Head of caudate nucleus (tissue), 42 donors: ENCODE measurements at regions not wholly inside any gene's neighbourhood (a gene's known extent, or its start where the extent isn't known, plus 50 kb on each side); places are given as distances from the start of the nearest gene placed in this dataset.

ENCODE experiments used
- DNase-seq, 42 donors: peaks; one replicate each; pipeline versions ENCODE4 v3.0.0 to v3.0.0-alpha.2; 2020 to 2021; ENCODE audit warnings: mixed read lengths in 7 of 42
- intact Hi-C: fragments of 100-400 bp; cut with DNase I; formaldehyde crosslinking; loops from one replicate; pipeline ENCODE4 v1.15.0; 2022

DNA sequence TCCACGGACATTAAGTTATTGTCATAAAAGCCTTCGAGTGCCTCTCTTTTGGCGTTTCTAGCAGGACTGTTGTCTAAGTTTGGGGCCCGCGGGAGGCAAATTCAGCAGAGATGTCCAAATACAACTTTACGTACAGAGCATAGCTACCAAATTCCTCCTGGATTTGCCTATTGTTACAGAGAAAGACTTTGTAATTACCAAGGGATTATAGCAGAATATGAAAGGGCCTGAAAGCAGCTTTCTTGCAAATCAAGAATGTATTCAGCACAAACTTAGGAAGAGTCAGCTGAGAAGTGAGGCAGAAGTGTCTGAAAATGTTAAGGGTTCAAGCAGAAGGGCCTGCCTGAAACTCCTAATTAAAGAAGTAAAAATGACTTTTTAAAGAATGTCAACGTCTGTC lies 1053.5 kb upstream of the TENM3 start:
- DNase-seq, result no peak
- intact Hi-C loops, result no loop called here

DNA sequence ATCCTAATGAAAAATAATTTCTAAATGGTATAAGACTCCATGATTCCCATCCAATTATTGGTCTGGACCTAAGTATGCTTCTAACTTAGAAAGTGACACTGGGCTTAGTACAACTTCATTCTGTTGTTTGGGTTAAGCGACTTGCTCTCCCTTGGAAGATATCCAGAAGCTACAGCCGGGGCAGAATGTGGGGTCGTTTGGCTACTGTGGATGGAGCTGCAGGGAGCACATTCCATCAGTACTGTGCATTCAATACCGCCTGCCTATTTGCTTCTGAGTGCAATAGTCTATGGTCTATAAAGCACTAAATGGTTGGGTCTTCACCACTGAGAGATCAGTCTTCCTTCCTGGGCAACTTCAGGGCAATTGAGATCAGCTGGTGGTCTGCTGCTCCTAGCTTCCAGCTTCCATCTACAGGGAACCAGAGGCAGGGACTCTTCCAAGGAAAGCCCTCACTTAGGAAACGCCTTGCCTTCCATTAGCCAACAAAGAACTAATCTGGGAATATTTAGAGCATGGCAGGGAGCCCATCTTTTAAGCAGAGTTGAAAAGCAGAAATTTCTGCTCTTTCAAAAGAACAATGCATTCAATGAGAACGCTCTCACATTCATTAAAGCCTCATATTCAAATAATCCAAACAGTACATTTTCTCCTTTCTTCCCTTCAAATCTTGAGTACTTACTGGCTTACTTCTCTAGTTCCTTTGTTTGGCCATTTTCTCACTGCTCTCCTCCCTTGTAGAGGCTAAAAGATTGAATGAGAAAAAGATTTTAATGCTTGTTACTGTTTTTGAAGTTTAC lies 1049.9 kb upstream of the TENM3 start:
- no peak for DNase-seq
- intact Hi-C loops, result no loop called here

DNA sequence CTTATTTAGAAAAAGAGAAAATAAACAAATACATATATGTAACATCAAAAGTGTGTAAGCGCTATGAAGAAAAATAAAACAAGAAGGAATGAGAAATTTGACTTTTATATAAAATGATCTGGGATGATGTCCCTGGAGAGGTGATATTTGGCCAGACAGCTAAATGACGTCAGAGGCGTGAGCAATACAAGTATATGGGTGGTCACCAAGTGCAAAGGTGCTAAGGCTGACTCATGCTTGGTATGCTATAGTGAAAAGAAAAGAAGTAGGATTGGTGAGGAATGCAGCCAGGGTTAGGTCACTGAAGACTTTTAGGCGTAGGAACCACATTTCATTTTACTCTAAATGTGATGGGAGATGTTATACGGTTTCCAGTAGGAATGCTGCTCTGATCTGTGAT lies 1049.1 kb upstream of the TENM3 start:
- no peak for DNase-seq
- intact Hi-C loops, result no loop called here

DNA sequence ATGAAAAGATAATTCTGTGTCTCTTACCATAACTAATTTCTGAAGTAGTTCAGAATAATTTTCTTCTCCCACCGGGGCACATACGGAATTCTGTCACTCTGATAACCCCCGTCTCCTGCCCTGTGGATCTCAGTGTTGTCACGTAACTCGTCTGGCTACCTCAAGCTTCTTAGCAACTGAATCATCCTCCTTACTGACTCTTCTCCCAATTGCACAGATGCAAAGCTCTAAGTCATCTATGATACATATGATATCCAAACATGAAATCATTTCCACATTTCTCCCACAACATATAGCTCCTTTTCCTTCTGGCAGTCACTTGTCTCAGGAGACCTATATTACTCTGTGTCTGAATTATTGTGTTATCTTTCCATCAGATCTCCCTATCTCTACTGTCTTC lies 1043.1 kb upstream of the TENM3 start:
- DNase-seq, result no peak
- intact Hi-C loops, result no loop called here

DNA sequence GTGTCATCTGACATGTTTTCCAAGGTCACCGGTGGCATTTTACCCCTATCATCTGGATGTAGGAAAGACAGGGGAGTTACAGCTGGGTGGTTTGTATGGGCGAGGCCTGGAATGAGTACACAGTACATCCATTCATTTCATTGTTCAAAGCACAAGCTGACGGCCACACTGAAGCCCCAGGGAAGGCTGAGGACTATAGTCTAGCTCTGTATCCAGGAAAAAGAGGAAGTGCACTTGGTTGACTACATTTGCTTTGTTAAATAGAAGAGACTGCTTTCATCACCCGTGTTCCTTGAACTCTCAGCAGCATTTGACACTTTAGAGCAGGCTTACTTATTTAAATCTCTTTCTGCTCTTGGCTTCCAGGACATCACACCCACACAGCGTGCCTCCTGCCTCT lies 1041.0 kb upstream of the TENM3 start:
- intact Hi-C loops, result no loop called here
- DNase-seq, result peak in 1 of 42 donors; percentile 32

DNA sequence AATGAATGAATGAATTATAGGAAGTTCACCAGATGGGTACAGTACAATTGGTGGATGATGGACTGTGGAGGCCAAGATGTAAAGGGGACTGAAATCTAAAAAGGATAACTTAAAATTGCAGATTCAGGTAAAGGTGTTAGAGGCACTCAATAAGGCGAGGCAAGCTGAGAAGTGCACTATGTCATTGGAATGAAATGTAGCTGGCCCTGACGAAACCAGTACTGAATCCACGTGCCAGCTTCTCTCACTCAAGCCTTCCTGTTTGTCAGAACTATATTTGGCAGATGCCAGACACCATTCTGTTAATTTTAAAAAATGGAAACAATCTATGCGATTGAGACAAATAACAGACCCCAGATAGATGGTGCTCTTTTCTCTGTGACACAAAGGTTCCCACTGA lies 1039.1 kb upstream of the TENM3 start:
- intact Hi-C loops, result no loop called here
- DNase-seq, result no peak

DNA sequence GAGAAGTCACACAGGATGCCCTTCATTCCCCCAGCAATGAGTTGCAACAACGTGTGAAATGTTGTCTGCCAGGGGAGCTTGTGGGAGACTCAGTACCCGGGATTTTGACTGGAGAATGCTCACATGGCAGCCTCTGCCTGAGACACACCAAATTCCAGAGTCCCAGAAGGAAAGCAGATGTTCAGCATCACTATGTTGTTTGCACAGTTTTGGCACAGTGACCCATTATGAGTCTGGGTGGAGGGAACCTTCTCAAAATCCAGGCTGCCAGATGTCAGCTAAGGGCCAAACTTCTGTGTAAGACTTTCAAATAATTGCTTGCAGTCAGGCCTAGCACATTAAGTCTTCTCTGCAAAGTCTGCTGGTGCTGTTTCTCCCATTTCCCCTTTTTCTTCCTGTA lies 1029.7 kb upstream of the TENM3 start:
- intact Hi-C loops, result no loop called here
- DNase-seq, result no peak

DNA sequence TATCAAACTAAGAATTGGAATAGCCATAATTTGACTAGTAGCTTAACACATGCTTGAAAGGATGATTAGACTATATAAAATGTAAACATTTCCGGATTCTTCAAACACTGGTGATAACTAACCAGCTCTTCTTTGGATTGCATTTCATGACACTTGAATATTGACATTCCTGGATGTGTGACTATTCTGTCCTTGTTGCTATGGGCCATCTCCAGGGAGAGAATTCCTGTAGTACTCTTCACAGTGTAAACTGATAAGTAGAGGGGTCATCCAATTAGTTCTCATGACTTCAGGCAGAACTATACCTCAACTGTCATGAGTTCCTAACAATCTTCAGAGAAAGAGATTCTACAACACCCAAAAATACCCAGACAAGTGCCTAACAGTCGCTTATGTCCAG lies 1026.7 kb upstream of the TENM3 start:
- DNase-seq, result no peak
- intact Hi-C loops, result no loop called here

DNA sequence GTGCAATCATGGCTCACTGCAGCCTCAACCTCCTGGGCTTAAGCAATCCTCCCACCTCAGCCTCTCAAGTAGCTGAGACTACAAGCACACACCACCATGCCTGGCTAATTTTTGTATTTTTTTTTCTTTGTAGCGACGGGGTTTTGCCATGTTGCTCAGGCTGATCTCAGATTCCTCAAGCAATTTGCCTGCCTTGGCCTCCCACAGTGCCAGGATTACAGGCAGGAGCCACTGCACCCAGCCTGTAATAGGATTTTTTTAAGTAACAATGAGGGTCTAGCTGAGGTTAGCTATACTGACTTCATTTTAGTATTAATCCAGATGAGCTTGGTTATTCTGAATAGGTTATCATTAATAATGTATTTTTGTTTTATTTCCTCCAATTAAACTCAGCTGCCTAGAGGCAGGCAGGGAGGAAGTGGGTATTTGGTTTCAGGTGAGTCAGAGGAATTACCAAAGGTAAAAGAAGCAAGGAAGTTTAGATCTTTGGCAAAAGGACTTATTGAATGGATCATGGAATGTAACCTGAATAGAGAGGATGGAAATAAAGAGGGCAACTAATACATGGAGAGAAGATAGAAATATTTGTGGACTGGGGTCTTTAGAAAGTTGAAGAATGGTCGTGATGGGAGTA lies 1023.3 kb upstream of the TENM3 start:
- no peak for DNase-seq
- intact Hi-C loops, result no loop called here

DNA sequence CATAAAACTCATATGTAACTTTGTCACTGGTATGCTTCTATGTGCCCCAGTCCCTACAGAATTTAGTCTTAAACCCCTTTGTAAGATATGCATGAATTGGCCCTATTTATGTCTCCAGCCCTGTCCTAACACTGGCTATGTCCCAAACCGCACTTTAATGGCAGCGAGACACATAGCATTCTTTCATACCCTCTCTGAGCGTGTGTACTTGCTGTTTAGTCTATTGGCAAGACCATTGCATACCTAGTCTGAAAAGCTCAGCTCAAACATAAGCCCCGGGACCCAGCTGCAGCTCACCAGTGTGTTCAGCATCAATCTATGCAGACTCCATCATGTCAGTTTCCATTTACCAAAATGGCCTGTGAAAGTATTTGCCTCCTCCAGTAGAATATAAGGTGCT lies 1018.4 kb upstream of the TENM3 start:
- intact Hi-C loops, result no loop called here
- DNase-seq, result no peak

DNA sequence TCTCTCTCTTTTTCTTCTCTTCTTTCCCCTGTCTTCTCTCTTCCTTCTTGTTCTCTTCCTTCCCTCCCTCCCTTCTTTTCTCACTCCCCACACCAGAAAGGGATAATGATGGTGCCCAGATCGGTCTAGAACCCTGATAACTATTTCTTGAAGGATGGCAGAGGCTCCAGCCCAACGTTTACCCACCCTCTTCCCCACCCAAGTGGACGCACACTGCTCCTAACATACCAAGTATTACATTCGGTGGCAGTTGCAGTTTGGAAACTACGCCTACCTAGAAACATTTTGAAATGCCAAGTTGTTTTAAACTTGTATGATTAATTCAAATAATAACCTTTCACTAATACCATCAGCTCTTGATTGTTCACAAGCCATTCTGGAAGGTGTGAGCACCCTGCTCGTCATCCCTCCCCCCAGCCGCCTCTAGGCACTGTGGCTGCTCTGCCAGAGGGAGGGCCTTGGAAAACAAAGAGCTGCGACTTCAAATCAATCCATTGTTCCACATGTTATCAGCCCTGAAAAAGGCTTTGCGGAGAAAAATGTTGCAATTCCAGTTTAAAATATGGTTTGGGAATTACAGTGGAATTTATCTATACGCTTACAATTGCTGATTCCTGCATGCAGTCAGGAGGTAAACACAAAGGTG lies 1017.5 kb upstream of the TENM3 start:
- intact Hi-C loops, result no loop called here
- DNase-seq, result peak in 12 of 42 donors; percentile 7 to 51 (median 18)

DNA sequence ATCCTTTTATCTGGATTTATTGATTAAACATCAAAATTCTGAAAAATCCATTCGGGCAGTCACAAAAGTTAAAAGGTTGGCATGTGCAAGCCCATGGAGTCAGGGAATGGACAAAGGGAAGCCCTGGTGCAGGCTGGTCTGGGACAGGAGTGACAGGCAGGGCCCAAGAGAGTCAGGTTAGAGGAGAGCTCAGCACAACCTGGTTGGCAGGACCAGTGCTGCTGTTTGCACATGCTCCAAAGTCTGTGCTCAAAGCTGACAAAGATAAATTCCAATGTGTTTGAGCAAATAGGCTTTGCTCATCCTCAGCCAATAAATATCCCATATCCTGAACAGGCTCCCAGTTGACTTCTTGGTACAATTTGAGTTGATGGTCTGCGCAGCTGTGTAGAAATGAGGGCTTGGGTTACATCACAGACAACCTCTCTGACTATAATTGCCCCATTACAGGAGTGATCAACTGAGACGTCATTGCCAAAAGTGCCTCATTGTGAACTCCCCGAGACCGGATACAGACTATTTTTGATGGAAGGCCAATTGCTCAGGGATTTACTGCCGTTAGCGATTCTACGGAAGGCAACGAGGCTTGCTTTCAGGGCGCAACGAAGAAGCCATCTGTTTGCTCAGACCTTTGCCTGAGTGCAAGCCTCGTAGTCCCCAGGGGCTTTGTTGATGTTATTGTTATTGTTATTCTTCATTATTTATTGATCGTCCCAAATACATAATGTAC lies 1008.1 kb upstream of the TENM3 start:
- DNase-seq, result no peak
- intact Hi-C loops, result no loop called here

DNA sequence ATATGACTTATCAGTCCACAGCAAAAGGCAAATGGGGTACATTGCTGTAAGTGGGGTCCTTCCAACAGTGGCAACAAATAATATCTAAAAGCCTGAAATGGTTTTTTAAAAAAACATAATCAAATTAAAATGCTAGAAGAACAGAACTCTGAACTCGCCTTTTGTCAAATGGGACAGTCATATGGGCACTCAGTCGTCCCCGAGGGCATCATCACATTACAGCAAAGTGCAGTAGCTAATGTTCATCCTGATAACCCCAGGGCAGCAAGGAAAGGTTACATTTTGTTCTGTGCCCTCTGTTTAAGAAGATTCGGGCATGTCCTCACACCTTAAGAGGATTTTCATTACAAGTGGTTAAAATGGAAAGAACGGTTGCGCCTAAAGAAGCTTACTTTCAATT lies 997.9 kb upstream of the TENM3 start:
- DNase-seq, result no peak
- intact Hi-C loops, result no loop called here

DNA sequence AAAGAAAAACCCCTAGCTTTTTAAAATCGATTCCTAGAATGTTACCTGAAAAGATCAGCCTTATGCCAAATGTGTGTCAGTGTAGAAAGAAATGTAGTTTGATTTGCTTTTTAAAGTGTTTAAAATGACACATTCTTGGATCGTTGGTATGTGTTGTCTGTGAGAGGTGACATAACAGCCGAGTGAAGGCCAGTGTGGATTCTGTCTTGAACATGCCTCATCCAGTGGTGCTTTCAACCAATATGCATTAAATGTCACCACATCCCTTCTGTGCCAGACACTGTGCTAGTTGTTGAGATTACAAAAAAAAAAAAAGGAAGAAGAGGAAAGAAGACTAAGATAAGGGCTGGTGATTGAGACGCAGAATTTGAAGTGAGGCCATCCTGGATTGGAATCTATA lies 994.2 kb upstream of the TENM3 start:
- intact Hi-C loops, result no loop called here
- DNase-seq, result no peak

DNA sequence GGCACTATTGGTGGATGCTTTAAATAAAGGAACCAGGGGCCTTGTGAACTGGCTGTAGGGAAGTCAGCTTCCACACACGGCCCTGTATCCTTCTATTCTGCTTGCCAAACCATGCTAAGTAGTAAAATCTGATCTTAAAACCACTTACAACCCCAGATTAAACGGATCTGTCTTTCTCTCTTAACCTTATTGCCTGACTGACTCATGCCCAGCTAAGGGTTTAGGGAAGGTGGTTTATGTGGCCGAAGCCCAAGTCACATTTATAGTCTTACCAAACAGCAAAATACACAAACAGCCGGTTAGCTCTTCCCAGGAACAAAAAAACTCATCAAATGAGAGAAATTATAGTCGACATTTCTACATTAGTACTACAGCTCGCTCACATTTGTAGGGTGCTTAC lies 988.4 kb upstream of the TENM3 start:
- intact Hi-C loops, result no loop called here

DNA sequence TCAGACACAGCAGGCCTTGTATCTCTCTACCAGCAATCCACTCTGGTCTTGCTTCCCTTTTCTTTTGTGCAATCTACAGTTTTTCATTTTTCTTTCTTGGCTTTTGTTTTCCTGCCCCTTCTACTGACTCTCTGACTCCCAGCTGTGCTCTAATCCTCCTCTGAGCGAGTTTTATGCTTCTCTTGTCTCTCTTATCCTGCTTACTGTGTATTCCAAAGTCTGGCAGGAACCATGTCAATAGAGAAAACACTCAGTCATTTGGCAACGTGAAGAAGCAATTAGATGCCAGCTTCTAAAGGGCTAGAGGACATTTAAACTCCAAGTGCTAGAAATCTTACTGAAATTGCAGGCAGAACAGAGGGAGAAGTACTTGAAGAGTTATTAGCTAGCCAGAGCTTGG lies 984.6 kb upstream of the TENM3 start:
- no peak for DNase-seq
- intact Hi-C loops, result no loop called here

More for the DNA sequence above, 988.4 kb upstream of the TENM3 start:
- DNase-seq, result no peak

DNA sequence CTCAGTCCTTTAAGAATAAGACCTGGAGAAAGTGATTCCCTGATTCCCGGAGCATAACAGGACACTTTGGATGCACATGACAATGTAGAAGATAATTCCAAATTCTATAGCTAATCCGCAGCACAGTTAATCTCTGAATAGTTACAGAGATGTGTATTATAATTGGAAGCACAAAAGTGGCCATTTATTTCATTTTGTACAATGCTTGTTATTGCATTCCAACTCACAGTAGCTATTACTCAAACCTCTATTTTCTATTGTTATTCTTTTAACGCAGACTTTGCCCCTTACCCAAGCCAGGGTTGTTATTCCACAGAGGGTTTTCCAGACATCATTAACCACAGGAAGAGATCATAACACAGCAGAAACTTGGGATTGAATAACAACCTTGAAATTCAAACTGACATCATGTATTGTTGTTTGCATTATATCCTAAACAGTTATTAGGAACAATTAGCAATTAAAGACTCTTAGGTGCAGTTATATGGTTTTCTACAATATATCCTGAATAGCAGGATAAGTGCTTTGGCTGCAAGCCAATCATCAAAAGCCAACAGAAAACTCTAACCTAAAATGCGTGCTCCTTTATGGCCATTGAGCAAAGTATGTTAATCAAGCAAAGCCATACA lies 984.0 kb upstream of the TENM3 start:
- intact Hi-C loops, result no loop called here
- no peak for DNase-seq

DNA sequence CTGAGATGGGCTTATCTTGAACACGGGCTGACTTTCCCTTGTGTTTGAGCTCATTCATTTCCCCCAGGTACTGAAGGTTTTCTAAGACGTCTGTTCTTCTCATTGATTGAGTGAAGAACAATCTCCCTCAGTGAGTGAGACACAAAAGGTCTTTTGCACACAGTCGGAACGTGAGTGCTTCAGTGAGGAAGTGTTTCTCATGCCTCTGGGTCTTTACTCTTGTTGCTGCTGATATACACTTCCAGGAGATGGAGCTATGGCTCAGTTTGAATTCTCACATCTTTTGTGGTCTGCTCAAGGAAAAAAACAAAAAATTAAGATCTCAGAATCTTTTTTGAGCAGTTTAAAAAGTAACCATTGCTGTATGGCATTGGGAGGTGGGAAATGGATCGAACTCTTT lies 981.9 kb upstream of the TENM3 start:
- peak in 8 of 42 donors; percentile 2 to 43 (median 17) for DNase-seq

DNA sequence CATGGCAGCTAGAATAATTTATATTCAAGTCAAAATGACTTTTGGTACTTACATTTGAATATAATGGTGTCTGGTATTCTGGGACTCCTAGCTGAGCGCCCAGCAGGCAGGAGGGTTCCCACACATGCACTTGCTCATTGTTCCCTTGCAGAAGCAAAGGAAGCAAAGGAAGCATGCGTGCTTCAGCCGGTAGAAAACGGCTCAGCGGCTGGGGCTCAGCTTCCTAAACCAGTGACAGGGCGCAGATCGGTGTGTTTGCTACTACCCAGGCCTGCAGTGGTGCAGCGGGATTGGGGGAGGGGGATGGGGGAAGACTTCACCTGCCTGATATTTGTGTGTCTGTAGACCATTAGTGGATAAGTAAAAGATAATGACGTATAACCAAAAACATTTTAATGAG lies 978.3 kb upstream of the TENM3 start:
- intact Hi-C loops, result no loop called here
- peak in 38 of 42 donors; percentile 3 to 76 (median 34) for DNase-seq

More for the DNA sequence above, 981.9 kb upstream of the TENM3 start:
- intact Hi-C loops, result no loop called here
